ENCODE measurements at regions not wholly inside any gene's neighbourhood (a gene's known extent, or its start where the extent isn't known, plus 50 kb on each side); places are given as distances from the start of the nearest gene placed in this dataset.

GRCh38 chr6:147856687-147857086 is 348.2 kb downstream of the SAMD5 start:
- no peak for DNase-seq (ENCODE audit: low spot score)

- DNase-seq (ENCODE audit: low spot score): no peak
These were observed 349.9 kb downstream of the SAMD5 start for GRCh38 chr6:147858421-147858820.

- no peak for DNase-seq (ENCODE audit: low spot score)
These were observed 350.6 kb downstream of the SAMD5 start for GRCh38 chr6:147859071-147859470.

GRCh38 chr6:147861696-147862095 is 353.2 kb downstream of the SAMD5 start:
- DNase-seq (ENCODE audit: low spot score): no peak

- DNase-seq (ENCODE audit: low spot score): no peak
These were observed 359.1 kb downstream of the SAMD5 start for GRCh38 chr6:147867433-147868226.

- no peak for DNase-seq (ENCODE audit: low spot score)
These were observed 360.1 kb downstream of the SAMD5 start for GRCh38 chr6:147868427-147869190.

- no peak for DNase-seq (ENCODE audit: low spot score)
These were observed 360.7 kb downstream of the SAMD5 start for GRCh38 chr6:147869201-147869600.

GRCh38 chr6:147869869-147870268 is 361.4 kb downstream of the SAMD5 start:
- DNase-seq (ENCODE audit: low spot score): no peak

GRCh38 chr6:147870506-147871110 is 362.1 kb downstream of the SAMD5 start:
- DNase-seq (ENCODE audit: low spot score): no peak

GRCh38 chr6:147872002-147872401 is 363.5 kb downstream of the SAMD5 start:
- no peak for DNase-seq (ENCODE audit: low spot score)

- no peak for DNase-seq (ENCODE audit: low spot score)
These were observed 365.3 kb downstream of the SAMD5 start for GRCh38 chr6:147873816-147874215.

- DNase-seq (ENCODE audit: low spot score): no peak
These were observed 365.8 kb downstream of the SAMD5 start for GRCh38 chr6:147874322-147874721.

GRCh38 chr6:147879031-147879580 is 370.6 kb downstream of the SAMD5 start:
- DNase-seq (ENCODE audit: low spot score): no peak

GRCh38 chr6:147881432-147881831 is 372.9 kb downstream of the SAMD5 start:
- no peak for DNase-seq (ENCODE audit: low spot score)

GRCh38 chr6:147888374-147888773 is 379.9 kb downstream of the SAMD5 start:
- DNase-seq (ENCODE audit: low spot score): no peak

- DNase-seq (ENCODE audit: low spot score): no peak
These were observed 383.2 kb downstream of the SAMD5 start for GRCh38 chr6:147891671-147892070.

GRCh38 chr6:147892476-147892875 is 384.0 kb downstream of the SAMD5 start:
- DNase-seq (ENCODE audit: low spot score): no peak

- DNase-seq (ENCODE audit: low spot score): no peak
These were observed 386.8 kb downstream of the SAMD5 start for GRCh38 chr6:147895272-147895671.

GRCh38 chr6:147900247-147900830 is 391.8 kb downstream of the SAMD5 start:
- no peak for DNase-seq (ENCODE audit: low spot score)

GRCh38 chr6:147903321-147903720 is 394.8 kb downstream of the SAMD5 start:
- DNase-seq (ENCODE audit: low spot score): no peak

GRCh38 chr6:147903931-147904330 is 395.4 kb downstream of the SAMD5 start:
- DNase-seq (ENCODE audit: low spot score): no peak

GRCh38 chr6:147904416-147904815 is 395.9 kb downstream of the SAMD5 start:
- no peak for DNase-seq (ENCODE audit: low spot score)

Data from HT-29 (cell line).